Liver (tissue), 8 donors: ENCODE measurements at regions not wholly inside any gene's neighbourhood (a gene's known extent, or its start where the extent isn't known, plus 50 kb on each side); places are given as distances from the start of the nearest gene placed in this dataset.

Experiments used
- DNase-seq: peaks from one replicate; pipeline ENCODE4 v3.0.0-alpha.2; 2017; ENCODE audit warnings: low spot score
- H3K27ac ChIP-seq, 2 donors: one replicate each; pipeline ENCODE4 v1.7.0; 2013; ENCODE audit warnings: inconsistent platforms in 2 of 2, low read length in 2 of 2, control low read depth in 1 of 2, low read depth in 1 of 2, mild to moderate bottlenecking in 1 of 2
- H3K27me3 ChIP-seq, 4 donors: one replicate each; pipeline versions ENCODE4 v1.6.1 to v1.7.0; 2013; ENCODE audit warnings: low read length in 3 of 4, inconsistent platforms in 1 of 4, mild to moderate bottlenecking in 1 of 4, moderate library complexity in 1 of 4; ENCODE audit not compliant: control insufficient read depth in 4 of 4, insufficient read depth in 4 of 4
- H3K36me3 ChIP-seq, 4 donors: one replicate each; pipeline versions ENCODE4 v1.6.1 to v1.7.0; 2013; ENCODE audit warnings: low read length in 3 of 4, mild to moderate bottlenecking in 3 of 4, low read depth in 1 of 4, moderate library complexity in 1 of 4; ENCODE audit not compliant: control insufficient read depth in 4 of 4, insufficient read depth in 3 of 4
- H3K4me1 ChIP-seq, 4 donors: one replicate each; pipeline versions ENCODE4 v1.6.1 to v1.7.0; 2013; ENCODE audit warnings: low read length in 3 of 4, mild to moderate bottlenecking in 3 of 4, moderate library complexity in 1 of 4; ENCODE audit not compliant: control insufficient read depth in 4 of 4, insufficient read depth in 4 of 4
- H3K4me3 ChIP-seq, 3 donors: one replicate each; pipeline versions ENCODE4 v1.6.1 to v1.7.0; 2013; ENCODE audit warnings: low read length in 3 of 3, control low read depth in 1 of 3, low read depth in 1 of 3, mild to moderate bottlenecking in 1 of 3
- H3K9ac ChIP-seq, 2 donors: one replicate each; pipeline ENCODE4 v1.7.0; 2013; ENCODE audit warnings: low read length in 2 of 2, mild to moderate bottlenecking in 2 of 2, moderate library complexity in 2 of 2, control low read depth in 1 of 2, low read depth in 1 of 2
- H3K9me3 ChIP-seq, 4 donors: one replicate each; pipeline versions ENCODE4 v1.6.1 to v1.7.0; 2013; ENCODE audit warnings: low read length in 3 of 4; ENCODE audit not compliant: control insufficient read depth in 4 of 4
- EGR1 ChIP-seq, 2 donors: IDR thresholded peaks; 2 replicates each; pipeline ENCODE4 v1.6.1; 2016 to 2018; ENCODE audit warnings: antibody characterized with exemption in 2 of 2, low read depth in 2 of 2
- FOXA1 ChIP-seq: IDR thresholded peaks from 2 replicates; pipeline ENCODE4 v1.6.1; 2016; ENCODE audit warnings: antibody characterized with exemption
- FOXA2 ChIP-seq: IDR thresholded peaks from 2 replicates; pipeline ENCODE4 v1.6.1; 2016; ENCODE audit warnings: antibody characterized with exemption
- GABPA ChIP-seq, 2 donors: IDR thresholded peaks in 1 of 2; conservative IDR thresholded peaks in 1 of 2; 2 replicates each; pipeline ENCODE4 v1.6.1; 2016; ENCODE audit warnings: antibody characterized with exemption in 2 of 2, mild to moderate bottlenecking in 1 of 2, moderate library complexity in 1 of 2
- HNF4A ChIP-seq, 2 donors: conservative IDR thresholded peaks; 2 replicates each; pipeline ENCODE4 v1.6.1; 2016; ENCODE audit warnings: antibody characterized with exemption in 2 of 2, mild to moderate bottlenecking in 2 of 2
- HNF4G ChIP-seq: IDR thresholded peaks from 2 replicates; pipeline ENCODE4 v1.6.1; 2016; ENCODE audit warnings: antibody characterized with exemption
- JUND ChIP-seq, 2 donors: IDR thresholded peaks; 2 replicates each; pipeline ENCODE4 v1.6.1; 2016; ENCODE audit warnings: antibody characterized with exemption in 2 of 2
- NR2F2 ChIP-seq: IDR thresholded peaks from 2 replicates; pipeline ENCODE4 v1.6.1; 2016; ENCODE audit warnings: antibody characterized with exemption
- RAD21 ChIP-seq, 2 donors: IDR thresholded peaks; 2 replicates each; pipeline ENCODE4 v1.6.1; 2016; ENCODE audit warnings: antibody characterized with exemption in 2 of 2, mild to moderate bottlenecking in 2 of 2
- REST ChIP-seq: IDR thresholded peaks from 2 replicates; pipeline ENCODE4 v1.6.1; 2016; ENCODE audit warnings: antibody characterized with exemption, mild to moderate bottlenecking
- RXRA ChIP-seq, 2 donors: IDR thresholded peaks; 2 replicates each; pipeline ENCODE4 v1.6.1; 2017 to 2018; ENCODE audit warnings: antibody characterized with exemption in 2 of 2, mild to moderate bottlenecking in 1 of 2
- SP1 ChIP-seq: IDR thresholded peaks from 2 replicates; pipeline ENCODE4 v1.6.1; 2018; ENCODE audit warnings: antibody characterized with exemption, mild to moderate bottlenecking
- TAF1 ChIP-seq: conservative IDR thresholded peaks from 2 replicates; pipeline ENCODE4 v1.6.1; 2016; ENCODE audit warnings: antibody characterized with exemption, mild to moderate bottlenecking
- YY1 ChIP-seq: IDR thresholded peaks from 2 replicates; pipeline ENCODE4 v1.6.1; 2016; ENCODE audit warnings: antibody characterized with exemption, mild to moderate bottlenecking
- WGBS: extraction: QIAGEN DNeasy Blood & Tissue Kit; methylation state at CpG from one replicate; pipeline ENCODE4 v1.1.7; 2013; 5-methylcytosine and 5-hydroxymethylcytosine counted together
- TF ChIP-seq, protein P1 (sequence below): fragments of 150-350 bp; IDR thresholded peaks from 2 replicates; pipeline ENCODE4 v1.5.1; 2017; ENCODE audit warnings: improper control_type of control experiment, low read depth, low read length; ENCODE audit not compliant: missing input control
- TF ChIP-seq, protein P2 (sequence below): IDR thresholded peaks from 2 replicates; pipeline ENCODE4 v1.6.1; 2016; ENCODE audit warnings: antibody characterized with exemption
- TF ChIP-seq, protein P3 (sequence below): IDR thresholded peaks from 2 replicates; pipeline ENCODE4 v1.6.1; 2016; ENCODE audit warnings: antibody characterized with exemption
- TF ChIP-seq, protein P4 (sequence below): IDR thresholded peaks from 2 replicates; pipeline ENCODE4 v1.6.1; 2016; ENCODE audit warnings: antibody characterized with exemption
- donor health status: healthy.
- donor health status: healthy.
- donor health status: healthy.
- donor health status: healthy.
- donor health status: healthy.

GRCh38 chr10:83272666-83273434, 866.5 kb upstream of the GHITM start:
- Histone ChIP-seq H3K27me3 (no peaks in the 10 kb centered on the region), H3K4me3 (no peak overlapping the region), H3K36me3 (no peaks in the 10 kb centered on the region), H3K9ac (no peak overlapping the region), H3K9me3 (no peaks in the 10 kb centered on the region), H3K27ac (no peak overlapping the region), H3K4me1 (peaks cover 0 to 4% (median 4%) of the 10 kb centered on the region in 4 donors)
- 59% methylated on average over 3 of the region's 3 CpGs for WGBS
- TF ChIP-seq SP1 (no peak), GABPA (IDR thresholded peaks at IDR 0.05 in 1 of 2, conservative IDR thresholded peaks at IDR 0.05 in 1 of 2) (no peak), YY1 (no peak), RAD21 (IDR thresholded peaks at IDR 0.05) (peak in 1 of 2 donors; percentile 72), REST (no peak)
- TF ChIP-seq, protein P1, sequence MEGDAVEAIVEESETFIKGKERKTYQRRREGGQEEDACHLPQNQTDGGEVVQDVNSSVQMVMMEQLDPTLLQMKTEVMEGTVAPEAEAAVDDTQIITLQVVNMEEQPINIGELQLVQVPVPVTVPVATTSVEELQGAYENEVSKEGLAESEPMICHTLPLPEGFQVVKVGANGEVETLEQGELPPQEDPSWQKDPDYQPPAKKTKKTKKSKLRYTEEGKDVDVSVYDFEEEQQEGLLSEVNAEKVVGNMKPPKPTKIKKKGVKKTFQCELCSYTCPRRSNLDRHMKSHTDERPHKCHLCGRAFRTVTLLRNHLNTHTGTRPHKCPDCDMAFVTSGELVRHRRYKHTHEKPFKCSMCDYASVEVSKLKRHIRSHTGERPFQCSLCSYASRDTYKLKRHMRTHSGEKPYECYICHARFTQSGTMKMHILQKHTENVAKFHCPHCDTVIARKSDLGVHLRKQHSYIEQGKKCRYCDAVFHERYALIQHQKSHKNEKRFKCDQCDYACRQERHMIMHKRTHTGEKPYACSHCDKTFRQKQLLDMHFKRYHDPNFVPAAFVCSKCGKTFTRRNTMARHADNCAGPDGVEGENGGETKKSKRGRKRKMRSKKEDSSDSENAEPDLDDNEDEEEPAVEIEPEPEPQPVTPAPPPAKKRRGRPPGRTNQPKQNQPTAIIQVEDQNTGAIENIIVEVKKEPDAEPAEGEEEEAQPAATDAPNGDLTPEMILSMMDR = peak; percentile 37
- TF ChIP-seq, protein P2, sequence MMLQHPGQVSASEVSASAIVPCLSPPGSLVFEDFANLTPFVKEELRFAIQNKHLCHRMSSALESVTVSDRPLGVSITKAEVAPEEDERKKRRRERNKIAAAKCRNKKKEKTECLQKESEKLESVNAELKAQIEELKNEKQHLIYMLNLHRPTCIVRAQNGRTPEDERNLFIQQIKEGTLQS = no peak
- no peak for DNase-seq

GRCh38 chr10:83274088-83274487, 865.2 kb upstream of the GHITM start:
- Histone ChIP-seq H3K36me3 (no peaks in the 10 kb centered on the region), H3K27ac (no peak overlapping the region), H3K27me3 (no peaks in the 10 kb centered on the region), H3K4me1 (peaks cover 0 to 4% (median 4%) of the 10 kb centered on the region in 4 donors), H3K4me3 (no peak overlapping the region), H3K9me3 (no peaks in the 10 kb centered on the region), H3K9ac (no peak overlapping the region)
- 70% methylated on average over 1 of the region's 1 CpG for WGBS
- no peak for DNase-seq
- TF ChIP-seq, protein P2 = no peak
- TF ChIP-seq, protein P1 = no peak
- TF ChIP-seq HNF4G (no peak), EGR1 (IDR thresholded peaks at IDR 0.05; ENCODE audit: low read depth in 2 of 2) (no peak), YY1 (no peak), FOXA2 (no peak), SP1 (no peak), FOXA1 (no peak), JUND (IDR thresholded peaks at IDR 0.05) (no peak), GABPA (IDR thresholded peaks at IDR 0.05 in 1 of 2, conservative IDR thresholded peaks at IDR 0.05 in 1 of 2) (no peak), RAD21 (IDR thresholded peaks at IDR 0.05) (no peak), TAF1 (no peak), HNF4A (conservative IDR thresholded peaks at IDR 0.05) (no peak), RXRA (IDR thresholded peaks at IDR 0.05) (no peak), NR2F2 (no peak)
- TF ChIP-seq, protein P3, sequence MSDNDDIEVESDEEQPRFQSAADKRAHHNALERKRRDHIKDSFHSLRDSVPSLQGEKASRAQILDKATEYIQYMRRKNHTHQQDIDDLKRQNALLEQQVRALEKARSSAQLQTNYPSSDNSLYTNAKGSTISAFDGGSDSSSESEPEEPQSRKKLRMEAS = no peak
- TF ChIP-seq, protein P4, sequence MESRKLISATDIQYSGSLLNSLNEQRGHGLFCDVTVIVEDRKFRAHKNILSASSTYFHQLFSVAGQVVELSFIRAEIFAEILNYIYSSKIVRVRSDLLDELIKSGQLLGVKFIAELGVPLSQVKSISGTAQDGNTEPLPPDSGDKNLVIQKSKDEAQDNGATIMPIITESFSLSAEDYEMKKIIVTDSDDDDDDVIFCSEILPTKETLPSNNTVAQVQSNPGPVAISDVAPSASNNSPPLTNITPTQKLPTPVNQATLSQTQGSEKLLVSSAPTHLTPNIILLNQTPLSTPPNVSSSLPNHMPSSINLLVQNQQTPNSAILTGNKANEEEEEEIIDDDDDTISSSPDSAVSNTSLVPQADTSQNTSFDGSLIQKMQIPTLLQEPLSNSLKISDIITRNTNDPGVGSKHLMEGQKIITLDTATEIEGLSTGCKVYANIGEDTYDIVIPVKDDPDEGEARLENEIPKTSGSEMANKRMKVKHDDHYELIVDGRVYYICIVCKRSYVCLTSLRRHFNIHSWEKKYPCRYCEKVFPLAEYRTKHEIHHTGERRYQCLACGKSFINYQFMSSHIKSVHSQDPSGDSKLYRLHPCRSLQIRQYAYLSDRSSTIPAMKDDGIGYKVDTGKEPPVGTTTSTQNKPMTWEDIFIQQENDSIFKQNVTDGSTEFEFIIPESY = no peak
